K562 (cell line): ENCODE measurements at regions not wholly inside any gene's neighbourhood (a gene's known extent, or its start where the extent isn't known, plus 50 kb on each side); places are given as distances from the start of the nearest gene placed in this dataset.

Experiments used
- BMI1 ChIP-seq: fragments of 150-350 bp; IDR thresholded peaks from 2 replicates; pipeline ENCODE4 v1.6.1; 2014; ENCODE audit warnings: low read length
- CREBBP ChIP-seq: IDR thresholded peaks from one replicate; pipeline ENCODE4 v1.6.1; 2012; ENCODE audit warnings: low read depth, mild to moderate bottlenecking, control low read depth, inconsistent platforms, low read length
- EP300 ChIP-seq: IDR thresholded peaks from 2 replicates; pipeline ENCODE4 v1.6.1; 2012; ENCODE audit warnings: low read length, improper control_type of control experiment
- EZH2 ChIP-seq: IDR thresholded peaks from 2 replicates; pipeline ENCODE4 v1.6.1; 2012; ENCODE audit warnings: low read depth, mild to moderate bottlenecking, inconsistent platforms, low read length, borderline replicate concordance
- HNRNPH1 ChIP-seq: fragments of 200-400 bp; formaldehyde crosslinking; optimal IDR thresholded peaks from 2 replicates; pipeline ENCODE3; 2017; ENCODE audit warnings: low read depth, mild to moderate bottlenecking, low read length, moderate library complexity
- RAD21 ChIP-seq, 2 experiments: fragments of 250-450 bp in 1 of 2; fragments of 450-650 bp in 1 of 2; sonication (Bioruptor Pico) in 1 of 2; formaldehyde crosslinking in 1 of 2; IDR thresholded peaks in 1 of 2; conservative IDR thresholded peaks in 1 of 2; 2 replicates each; pipeline versions ENCODE4 v1.4.0 to v1.8.0; 2020 to 2022; ENCODE audit warnings: mild to moderate bottlenecking in 2 of 2, moderate library complexity in 1 of 2
- ZNF263 ChIP-seq: sonication (generic); formaldehyde crosslinking; IDR thresholded peaks from 2 replicates; pipeline ENCODE4 v1.8.0; 2022; ENCODE audit warnings: mild to moderate bottlenecking, missing genetic modification reagents, borderline replicate concordance
- TF ChIP-seq, protein P1 (sequence below): fragments of 450-650 bp; IDR thresholded peaks from 2 replicates; pipeline ENCODE4 v1.6.1; 2017; ENCODE audit warnings: antibody characterized with exemption, mild to moderate bottlenecking
- TF ChIP-seq, protein P2 (sequence below), 3 experiments: IDR thresholded peaks in 2 of 3; conservative IDR thresholded peaks in 1 of 3; 2 replicates each; pipeline ENCODE4 v1.5.1; 2011 to 2012; ENCODE audit warnings: low read length in 3 of 3, mild to moderate bottlenecking in 3 of 3, control low read depth in 2 of 3, improper control_type of control experiment in 1 of 3, inconsistent platforms in 1 of 3, low read depth in 1 of 3, mixed read lengths in 1 of 3, moderate library complexity in 1 of 3; ENCODE audit not compliant: insufficient read depth in 2 of 3
- TF ChIP-seq, protein P3 (sequence below), 2 experiments: fragments of 450-650 bp in 1 of 2; sonication (generic) in 1 of 2; formaldehyde crosslinking in 1 of 2; IDR thresholded peaks in 1 of 2; conservative IDR thresholded peaks in 1 of 2; 2 replicates each; pipeline versions ENCODE4 v1.6.1 to v1.8.1; 2016 to 2023; ENCODE audit warnings: mild to moderate bottlenecking in 2 of 2, moderate library complexity in 2 of 2, inconsistent platforms in 1 of 2, missing genetic modification reagents in 1 of 2

DNA sequence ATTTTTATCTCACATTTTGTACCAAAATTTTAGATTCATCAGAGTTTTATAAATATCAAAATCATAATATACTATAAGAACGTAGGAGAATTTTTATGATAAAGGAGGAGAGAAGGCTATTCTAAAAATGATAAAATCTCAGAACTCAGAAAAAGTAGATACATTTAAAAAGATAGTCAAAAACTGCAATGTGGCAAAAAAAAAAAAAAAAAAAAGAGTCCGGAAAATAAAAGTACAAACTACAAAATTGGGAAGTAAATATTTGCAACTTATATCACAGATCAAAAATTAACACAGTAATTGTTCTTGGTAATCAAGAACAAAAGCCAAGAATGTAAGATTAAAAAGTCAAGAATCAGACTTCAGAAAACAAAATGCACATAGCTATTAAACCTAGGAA is 332.1 kb downstream of the MCTP2 start:
- TF ChIP-seq HNRNPH1 (no peak), EP300 (no peak), CREBBP (no peak), RAD21 (CRISPR knock-in tag; conservative IDR thresholded peaks at IDR 0.05 in 1 of 2, IDR thresholded peaks at IDR 0.05 in 1 of 2) (no peak), EZH2 (no peak), ZNF263 (CRISPR knock-in tag) (no peak), BMI1 (no peak)
- TF ChIP-seq, protein P1, sequence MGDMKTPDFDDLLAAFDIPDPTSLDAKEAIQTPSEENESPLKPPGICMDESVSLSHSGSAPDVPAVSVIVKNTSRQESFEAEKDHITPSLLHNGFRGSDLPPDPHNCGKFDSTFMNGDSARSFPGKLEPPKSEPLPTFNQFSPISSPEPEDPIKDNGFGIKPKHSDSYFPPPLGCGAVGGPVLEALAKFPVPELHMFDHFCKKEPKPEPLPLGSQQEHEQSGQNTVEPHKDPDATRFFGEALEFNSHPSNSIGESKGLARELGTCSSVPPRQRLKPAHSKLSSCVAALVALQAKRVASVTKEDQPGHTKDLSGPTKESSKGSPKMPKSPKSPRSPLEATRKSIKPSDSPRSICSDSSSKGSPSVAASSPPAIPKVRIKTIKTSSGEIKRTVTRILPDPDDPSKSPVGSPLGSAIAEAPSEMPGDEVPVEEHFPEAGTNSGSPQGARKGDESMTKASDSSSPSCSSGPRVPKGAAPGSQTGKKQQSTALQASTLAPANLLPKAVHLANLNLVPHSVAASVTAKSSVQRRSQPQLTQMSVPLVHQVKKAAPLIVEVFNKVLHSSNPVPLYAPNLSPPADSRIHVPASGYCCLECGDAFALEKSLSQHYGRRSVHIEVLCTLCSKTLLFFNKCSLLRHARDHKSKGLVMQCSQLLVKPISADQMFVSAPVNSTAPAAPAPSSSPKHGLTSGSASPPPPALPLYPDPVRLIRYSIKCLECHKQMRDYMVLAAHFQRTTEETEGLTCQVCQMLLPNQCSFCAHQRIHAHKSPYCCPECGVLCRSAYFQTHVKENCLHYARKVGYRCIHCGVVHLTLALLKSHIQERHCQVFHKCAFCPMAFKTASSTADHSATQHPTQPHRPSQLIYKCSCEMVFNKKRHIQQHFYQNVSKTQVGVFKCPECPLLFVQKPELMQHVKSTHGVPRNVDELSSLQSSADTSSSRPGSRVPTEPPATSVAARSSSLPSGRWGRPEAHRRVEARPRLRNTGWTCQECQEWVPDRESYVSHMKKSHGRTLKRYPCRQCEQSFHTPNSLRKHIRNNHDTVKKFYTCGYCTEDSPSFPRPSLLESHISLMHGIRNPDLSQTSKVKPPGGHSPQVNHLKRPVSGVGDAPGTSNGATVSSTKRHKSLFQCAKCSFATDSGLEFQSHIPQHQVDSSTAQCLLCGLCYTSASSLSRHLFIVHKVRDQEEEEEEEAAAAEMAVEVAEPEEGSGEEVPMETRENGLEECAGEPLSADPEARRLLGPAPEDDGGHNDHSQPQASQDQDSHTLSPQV = no peak
- TF ChIP-seq, protein P2, sequence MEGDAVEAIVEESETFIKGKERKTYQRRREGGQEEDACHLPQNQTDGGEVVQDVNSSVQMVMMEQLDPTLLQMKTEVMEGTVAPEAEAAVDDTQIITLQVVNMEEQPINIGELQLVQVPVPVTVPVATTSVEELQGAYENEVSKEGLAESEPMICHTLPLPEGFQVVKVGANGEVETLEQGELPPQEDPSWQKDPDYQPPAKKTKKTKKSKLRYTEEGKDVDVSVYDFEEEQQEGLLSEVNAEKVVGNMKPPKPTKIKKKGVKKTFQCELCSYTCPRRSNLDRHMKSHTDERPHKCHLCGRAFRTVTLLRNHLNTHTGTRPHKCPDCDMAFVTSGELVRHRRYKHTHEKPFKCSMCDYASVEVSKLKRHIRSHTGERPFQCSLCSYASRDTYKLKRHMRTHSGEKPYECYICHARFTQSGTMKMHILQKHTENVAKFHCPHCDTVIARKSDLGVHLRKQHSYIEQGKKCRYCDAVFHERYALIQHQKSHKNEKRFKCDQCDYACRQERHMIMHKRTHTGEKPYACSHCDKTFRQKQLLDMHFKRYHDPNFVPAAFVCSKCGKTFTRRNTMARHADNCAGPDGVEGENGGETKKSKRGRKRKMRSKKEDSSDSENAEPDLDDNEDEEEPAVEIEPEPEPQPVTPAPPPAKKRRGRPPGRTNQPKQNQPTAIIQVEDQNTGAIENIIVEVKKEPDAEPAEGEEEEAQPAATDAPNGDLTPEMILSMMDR (IDR thresholded peaks at IDR 0.05 in 2 of 3, conservative IDR thresholded peaks at IDR 0.05 in 1 of 3; ENCODE audit: insufficient read depth in 2 of 3, low read depth in 1 of 3, low read length in 3 of 3) = no peak
- TF ChIP-seq, protein P3, sequence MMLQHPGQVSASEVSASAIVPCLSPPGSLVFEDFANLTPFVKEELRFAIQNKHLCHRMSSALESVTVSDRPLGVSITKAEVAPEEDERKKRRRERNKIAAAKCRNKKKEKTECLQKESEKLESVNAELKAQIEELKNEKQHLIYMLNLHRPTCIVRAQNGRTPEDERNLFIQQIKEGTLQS (IDR thresholded peaks at IDR 0.05) = no peak
- TF ChIP-seq, protein P3 (CRISPR knock-in tag; conservative IDR thresholded peaks at IDR 0.05) = no peak
